ENCODE measurements at regions not wholly inside any gene's neighbourhood (a gene's known extent, or its start where the extent isn't known, plus 50 kb on each side); places are given as distances from the start of the nearest gene placed in this dataset.

GRCh38 chr16:79532273-79532672, 68.3 kb downstream of the MAF start:
- no peak overlapping the region for H2AK5ac ChIP-seq (ENCODE audit: low read depth, low read length)
- no peak overlapping the region for H2BK20ac ChIP-seq (ENCODE audit: low read depth, low read length)
- H3K9me1 ChIP-seq (ENCODE audit: insufficient read depth, low read length): no peaks in the 10 kb centered on the region
- no peak overlapping the region for H2BK5ac ChIP-seq (ENCODE audit: low read depth, low read length, poor library complexity, severe bottlenecking)
- in situ Hi-C loops (cut with MboI; ENCODE audit: low sequenced_read_pairs): no loop called here
- no peak overlapping the region for H2AK9ac ChIP-seq (replicated peaks; ENCODE audit: low read depth, low read length, poor library complexity)
- H3K4me2 ChIP-seq (ENCODE audit: low read depth, low read length): no peak overlapping the region
- no CpG with 5 or more reads among the region's 4 CpGs for WGBS, 2 experiments (ENCODE audit: extremely low coverage in 2 of 2, insufficient read length in 1 of 2)
- TF ChIP-seq CHD1 (IDR thresholded peaks at IDR 0.05; ENCODE audit: low read depth, low read length): no peak
- TF ChIP-seq RAD21 (IDR thresholded peaks at IDR 0.05; ENCODE audit: low read length): no peak
- TF ChIP-seq MXI1 (IDR thresholded peaks at IDR 0.05; ENCODE audit: borderline replicate concordance, low read depth, low read length): no peak
- no peak for TF ChIP-seq BHLHE40 (IDR thresholded peaks at IDR 0.05; ENCODE audit: low read depth, low read length)
- TF ChIP-seq POLR2A (IDR thresholded peaks at IDR 0.05; ENCODE audit: low read depth, low read length): no peak
- no peak for TF ChIP-seq NFE2L2 (IDR thresholded peaks at IDR 0.05; ENCODE audit: low read depth, low read length)
- no peak for TF ChIP-seq RCOR1 (IDR thresholded peaks at IDR 0.05; ENCODE audit: insufficient replicate concordance, low read length)
- H3K9me3 ChIP-seq (ENCODE audit: control insufficient read depth, insufficient read depth, low read length): peaks cover 8% of the 10 kb centered on the region
- no peak overlapping the region for H2BK120ac ChIP-seq (ENCODE audit: low read depth, low read length)
- H3K79me1 ChIP-seq (ENCODE audit: low read depth in 1 of 2, low read length in 2 of 2): no peaks in the 10 kb centered on the region
- H3K27me3 ChIP-seq (ENCODE audit: control insufficient read depth, insufficient read depth, low read length): no peaks in the 10 kb centered on the region
- H3K27ac ChIP-seq (ENCODE audit: insufficient read depth, low read length): no peak overlapping the region
- no peak overlapping the region for H3K9ac ChIP-seq (ENCODE audit: low read depth, low read length)
- H3K4me1 ChIP-seq (ENCODE audit: control insufficient read depth, insufficient read depth, low read length): no peaks in the 10 kb centered on the region
- BruUV-seq (replicated peaks): no TSS peak
- H4K20me1 ChIP-seq (ENCODE audit: insufficient read depth, low read length): no peaks in the 10 kb centered on the region
- H4K91ac ChIP-seq (ENCODE audit: insufficient read depth, low read depth, low read length): no peak overlapping the region
- POLR2A ChIA-PET (ENCODE audit: unreplicated experiment): no interaction called here
- H3K14ac ChIP-seq (replicated peaks; ENCODE audit: low read depth, low read length): no peak overlapping the region
- dilution Hi-C loops (cut with HindIII; ENCODE audit: low sequenced_read_pairs, unreplicated experiment): no loop called here
- no peaks in the 10 kb centered on the region for H3K36me3 ChIP-seq (ENCODE audit: control insufficient read depth, insufficient read depth, low read length)
- ATAC-seq (ENCODE audit: low read depth) (no peak), DNase-seq (no peak)
- H3K4ac ChIP-seq (ENCODE audit: low read depth, low read length): no peak overlapping the region
- CTCF ChIA-PET: no interaction called here
- no peak overlapping the region for H3K23ac ChIP-seq (ENCODE audit: low read depth, low read length)
- no peak overlapping the region for H4K8ac ChIP-seq (ENCODE audit: low read depth in 2 of 2, low read length in 2 of 2)
- H3K4me3 ChIP-seq (ENCODE audit: insufficient read depth, low read depth, low read length): no peak overlapping the region
- H2AFZ ChIP-seq (replicated peaks; ENCODE audit: low read length, poor library complexity): no peak overlapping the region
- H2BK15ac ChIP-seq (ENCODE audit: low read depth, low read length): no peak overlapping the region
- intact Hi-C loops (cut with micrococcal nuclease): no loop called here
- H3K56ac ChIP-seq (ENCODE audit: extremely low read depth, insufficient read depth, low read length): no peak overlapping the region
- H3K18ac ChIP-seq (ENCODE audit: low read depth, low read length): no peak overlapping the region
- no peak overlapping the region for H4K5ac ChIP-seq (ENCODE audit: low read depth, low read length)
